Ecto neural progenitor cell (in vitro differentiated cells): ENCODE measurements at regions not wholly inside any gene's neighbourhood (a gene's known extent, or its start where the extent isn't known, plus 50 kb on each side); places are given as distances from the start of the nearest gene placed in this dataset.

Experiments used
- DNase-seq: peaks from one replicate; pipeline ENCODE4 v3.0.0-alpha.2; 2018; ENCODE audit warnings: low spot score

DNA sequence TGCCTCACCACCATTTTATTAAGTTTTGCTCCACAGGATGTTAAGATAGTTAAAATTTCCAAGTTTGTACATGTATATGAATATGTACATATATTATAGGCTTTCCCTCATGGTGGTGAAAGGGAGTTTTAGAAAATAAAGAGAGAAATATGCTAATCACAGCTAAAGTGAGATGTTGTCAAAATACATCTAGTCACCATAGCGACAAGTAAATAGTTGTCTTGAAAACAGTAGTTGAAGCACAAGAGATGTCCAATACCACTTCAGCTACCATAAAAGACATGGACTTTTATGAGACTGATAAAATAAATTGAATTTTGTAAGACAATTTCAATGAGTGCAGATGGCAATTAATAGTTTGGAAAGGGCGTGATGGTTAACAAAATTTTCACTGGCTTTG, 1600.0 kb downstream of the BRINP3 start:
- DNase-seq = no peak

DNA sequence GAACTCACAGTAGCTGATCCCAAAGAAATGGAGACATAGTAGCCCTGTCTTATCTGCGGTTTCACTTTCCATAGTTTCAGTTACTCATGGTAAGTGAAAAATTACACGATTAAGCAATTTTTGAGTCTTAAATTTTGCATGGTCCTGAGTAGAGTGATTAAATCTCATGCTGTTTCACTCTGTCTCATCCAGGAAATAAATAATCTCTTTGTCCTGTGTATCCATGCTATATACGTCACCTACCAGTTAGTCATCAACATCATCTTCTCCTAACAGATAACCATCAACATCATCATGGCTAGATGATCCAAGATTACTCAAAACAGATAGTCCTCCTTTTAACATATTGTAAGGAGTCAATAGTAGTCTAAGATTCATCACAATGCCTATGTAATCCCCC, 1589.3 kb downstream of the BRINP3 start:
- DNase-seq = no peak

- no peak for DNase-seq
These were observed 1588.5 kb downstream of the BRINP3 start for GRCh38 chr1:188889166-188889565.

- DNase-seq = no peak
These were observed 1585.7 kb downstream of the BRINP3 start for GRCh38 chr1:188891958-188892357.

- DNase-seq = no peak
These were observed 1582.1 kb downstream of the BRINP3 start for GRCh38 chr1:188895611-188896010.

DNA sequence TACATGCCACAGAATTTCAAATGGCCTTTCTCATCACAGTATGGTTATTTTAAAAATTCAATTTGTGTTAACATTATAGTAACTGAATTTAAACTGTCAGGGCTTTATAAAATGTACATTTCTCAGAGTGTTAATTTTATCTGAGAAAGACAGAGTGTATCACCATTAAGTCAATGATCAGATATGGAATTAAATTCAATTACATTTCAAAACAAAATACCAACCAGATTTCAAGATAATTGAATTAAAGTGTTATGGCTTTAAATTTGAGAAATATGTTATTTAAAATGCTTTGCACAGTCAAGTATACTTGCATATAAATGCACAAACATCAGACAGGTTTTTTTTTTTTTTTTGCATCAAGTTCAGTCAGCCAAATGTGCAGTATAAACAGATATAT, 1574.4 kb downstream of the BRINP3 start:
- no peak for DNase-seq

DNA sequence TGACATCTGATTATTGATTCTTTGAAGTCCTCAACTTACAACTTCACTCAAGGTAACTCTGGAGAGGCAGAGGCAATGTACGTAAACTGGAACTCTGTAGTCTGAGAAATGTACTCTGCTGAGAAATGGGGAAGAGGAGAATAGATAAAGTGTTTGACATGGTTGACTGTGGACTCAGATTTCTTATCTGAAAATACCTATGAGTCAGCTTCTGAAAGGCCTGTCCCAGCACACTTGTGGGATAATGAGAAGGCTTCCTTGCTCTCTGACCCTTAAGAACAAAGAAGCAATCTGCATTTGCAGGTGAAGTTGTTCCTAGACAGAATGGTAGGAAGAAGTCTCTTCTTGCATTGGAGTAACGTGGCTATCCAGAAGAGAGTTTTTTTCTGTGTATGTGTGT, 1573.5 kb downstream of the BRINP3 start:
- no peak for DNase-seq

GRCh38 chr1:188906921-188907641, 1570.6 kb downstream of the BRINP3 start:
- DNase-seq = no peak

DNA sequence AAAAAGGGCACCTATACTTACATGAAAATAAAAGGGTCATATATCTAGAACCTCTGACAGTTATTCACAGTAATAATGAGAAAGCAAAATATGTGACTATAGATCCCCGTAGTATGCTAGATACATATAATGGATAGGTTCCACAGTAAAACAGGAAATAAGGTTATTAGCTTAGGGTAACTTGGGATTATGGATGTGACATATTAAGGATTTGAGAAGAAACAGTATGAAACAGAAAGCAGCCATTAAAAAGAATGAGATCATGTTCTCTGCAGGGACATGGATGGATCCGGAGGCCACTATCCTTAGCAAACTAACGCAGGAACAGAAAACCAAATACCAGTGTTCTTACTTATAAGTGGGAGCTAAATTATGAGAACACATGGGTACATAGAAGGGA, 1547.3 kb downstream of the BRINP3 start:
- DNase-seq = no peak

- DNase-seq = no peak
These were observed 1546.2 kb downstream of the BRINP3 start for GRCh38 chr1:188931506-188931905.

- DNase-seq = no peak
These were observed 1539.6 kb downstream of the BRINP3 start for GRCh38 chr1:188937965-188938551.

DNA sequence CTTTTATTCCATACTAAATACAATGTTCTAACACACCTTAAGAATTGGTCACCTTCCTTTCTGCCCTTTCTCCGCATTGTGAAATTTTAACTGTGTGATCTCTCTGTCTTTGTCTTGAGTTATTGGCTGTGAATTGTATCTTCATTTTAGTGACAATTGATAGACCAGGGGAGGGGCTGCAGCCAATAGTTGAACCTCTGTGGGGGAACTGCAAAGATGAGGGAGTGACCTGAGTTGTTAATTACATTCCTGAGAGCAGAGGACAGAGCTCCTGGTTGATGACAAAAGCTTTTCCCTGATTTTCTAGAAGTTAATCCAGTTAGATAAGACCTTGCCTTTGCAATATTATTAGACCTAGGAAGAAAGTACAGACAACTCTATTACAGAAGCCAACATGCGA, 1535.7 kb downstream of the BRINP3 start:
- no peak for DNase-seq

DNA sequence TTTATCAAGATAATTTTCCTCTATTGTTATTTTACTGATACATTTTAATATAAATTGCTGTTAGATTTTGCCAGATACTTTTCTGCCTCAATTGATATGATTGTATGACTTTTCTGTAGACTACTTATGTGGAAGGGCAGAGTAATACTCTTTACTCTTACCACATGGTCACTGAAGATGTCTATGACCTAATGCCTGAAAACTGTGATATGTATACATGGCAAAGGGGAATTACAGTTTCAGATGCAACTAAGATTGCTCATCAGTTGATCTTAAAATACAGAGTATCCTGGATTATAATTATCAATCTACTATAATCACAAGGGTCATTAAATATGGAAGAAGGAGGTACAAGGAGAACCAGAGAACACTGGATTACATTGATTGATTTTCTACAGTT, 1528.0 kb downstream of the BRINP3 start:
- no peak for DNase-seq

DNA sequence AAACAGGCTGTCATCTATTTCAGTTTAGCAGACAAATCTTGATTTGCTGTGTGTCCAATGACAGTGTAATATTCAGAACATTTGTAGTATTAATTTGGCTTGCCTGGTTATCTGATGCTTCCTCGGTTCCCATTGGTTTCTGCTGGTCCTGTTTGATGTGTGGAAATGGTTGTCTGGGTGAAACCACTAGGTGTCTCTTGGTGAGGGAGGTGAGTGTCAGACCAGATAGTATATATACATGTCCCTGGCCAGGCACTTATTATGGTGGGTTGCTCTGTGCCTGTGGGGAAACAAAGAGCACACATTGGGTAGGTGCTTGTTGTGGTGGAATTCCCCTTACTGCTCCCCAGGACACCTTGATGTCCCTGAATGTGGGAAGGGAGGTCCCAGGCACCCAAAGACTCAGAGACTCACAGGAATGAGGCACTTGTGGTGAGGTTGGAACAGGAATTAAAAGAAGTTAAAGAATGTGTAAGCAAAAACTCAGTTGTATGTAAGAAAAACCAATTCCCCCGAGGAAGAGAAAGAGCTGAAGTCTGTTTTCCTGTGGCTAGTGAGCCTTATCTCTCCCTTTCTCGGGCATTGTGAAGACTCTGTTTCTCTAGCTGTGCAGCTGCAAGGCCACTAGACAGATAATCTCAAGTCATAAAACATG, 1519.1 kb downstream of the BRINP3 start:
- DNase-seq = no peak

GRCh38 chr1:188986745-188987417, 1490.8 kb downstream of the BRINP3 start:
- DNase-seq = peak; percentile 58

DNA sequence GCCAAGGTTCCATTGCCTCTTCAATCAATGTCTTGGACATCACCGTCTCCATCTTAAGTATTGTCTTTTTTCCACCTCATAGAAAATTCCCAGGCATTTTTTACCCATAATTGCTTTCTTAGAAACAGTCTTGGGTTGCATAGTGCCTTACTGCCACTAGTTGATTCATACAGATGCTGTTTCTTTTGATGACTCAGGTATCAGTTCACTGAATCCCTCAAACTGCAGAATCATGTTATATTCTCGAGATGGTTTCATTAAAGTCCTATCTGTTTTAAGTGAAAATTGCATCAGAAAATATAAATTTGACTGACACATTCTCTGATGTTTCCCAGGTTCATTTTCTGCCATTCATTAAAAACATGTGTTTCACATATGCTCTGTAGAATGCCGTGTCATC, 1489.1 kb downstream of the BRINP3 start:
- DNase-seq = no peak

DNA sequence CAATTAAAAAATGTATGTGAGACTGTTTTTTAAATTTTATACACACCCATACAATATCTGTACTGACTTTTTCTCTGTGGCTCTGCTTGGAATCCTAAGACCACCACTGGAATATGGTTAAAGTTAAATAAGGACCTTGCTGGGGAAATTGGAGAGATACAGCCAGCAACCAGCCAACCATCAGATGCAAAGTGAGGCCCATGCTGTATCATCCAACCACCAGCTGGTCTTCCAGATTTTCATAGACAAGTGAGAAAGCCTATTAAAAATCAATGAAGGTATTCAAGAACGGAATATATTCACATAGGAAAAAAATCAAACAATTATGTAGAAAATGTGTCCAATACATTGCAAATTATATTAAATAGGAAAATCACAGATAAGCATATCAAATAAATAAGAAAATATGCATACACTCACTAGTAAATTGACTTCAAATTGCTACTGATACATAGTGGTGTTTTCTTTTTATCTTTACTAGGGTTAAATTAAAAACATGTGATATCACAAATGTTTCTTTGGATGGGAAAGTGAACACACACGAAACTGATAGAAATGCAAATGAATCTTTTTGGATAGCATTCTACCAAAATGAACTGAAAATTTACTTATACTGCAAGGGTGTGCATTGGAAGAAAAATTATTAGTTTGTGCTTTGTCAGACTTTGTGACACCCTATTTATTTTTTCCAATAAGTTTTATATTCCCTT, 1486.3 kb downstream of the BRINP3 start:
- no peak for DNase-seq

DNA sequence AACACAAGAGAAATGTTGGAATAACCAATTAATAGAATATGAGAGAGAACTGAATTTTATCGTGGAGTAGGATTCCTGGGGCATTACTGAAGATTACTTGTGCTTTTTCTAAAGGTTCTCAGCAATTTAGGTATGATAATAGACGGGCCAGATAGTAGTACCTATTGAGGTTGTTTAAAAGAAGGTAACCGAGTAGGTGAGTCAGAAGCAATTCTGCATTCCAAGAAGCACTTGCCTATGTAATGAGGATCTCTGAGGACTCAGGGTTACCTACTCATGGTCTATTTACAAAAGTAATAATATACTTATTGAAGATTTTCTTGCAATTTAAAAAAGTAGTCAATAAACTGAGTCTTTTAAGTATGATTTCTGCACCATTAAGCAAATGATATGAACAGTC, 1469.8 kb downstream of the BRINP3 start:
- no peak for DNase-seq

DNA sequence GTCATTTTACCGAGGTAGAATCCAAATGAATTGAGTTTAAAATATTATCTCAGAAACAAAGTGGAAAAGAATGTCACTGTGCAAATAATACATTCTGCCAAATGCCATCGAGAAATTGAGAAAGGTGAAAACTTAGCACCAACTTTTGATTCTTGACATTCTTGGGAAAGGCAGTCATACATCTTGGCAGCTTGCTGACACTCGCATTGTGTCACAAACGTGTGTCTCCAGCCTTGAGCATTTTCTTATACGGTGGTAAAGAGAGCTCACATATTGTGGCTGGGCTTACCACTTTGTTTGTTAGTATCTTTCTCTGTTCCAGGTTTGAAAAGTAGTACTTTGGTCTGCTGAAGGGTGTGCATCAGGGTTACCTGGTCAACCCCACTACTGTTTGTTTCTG, 1456.1 kb downstream of the BRINP3 start:
- DNase-seq = no peak

DNA sequence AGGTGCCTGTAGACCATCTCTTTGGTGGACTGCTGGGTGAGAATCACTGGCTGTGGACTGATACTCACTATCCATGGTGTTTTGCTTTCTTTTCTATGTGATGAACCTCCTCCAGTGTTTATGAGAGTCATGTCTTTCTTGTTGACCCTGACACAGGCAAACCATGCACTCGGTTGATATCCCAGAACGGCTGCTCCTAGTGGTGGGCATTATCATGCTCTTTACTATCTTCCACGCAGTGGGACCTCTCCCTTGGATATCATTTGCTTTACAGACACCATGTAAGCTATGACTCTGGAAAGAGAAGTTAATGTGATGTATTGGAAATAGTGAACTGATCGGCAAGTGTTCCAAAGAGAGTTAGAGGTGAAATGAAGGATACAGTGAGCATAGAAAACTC, 1455.6 kb downstream of the BRINP3 start:
- DNase-seq = no peak

GRCh38 chr1:189027512-189027911, 1450.2 kb downstream of the BRINP3 start:
- DNase-seq = no peak

DNA sequence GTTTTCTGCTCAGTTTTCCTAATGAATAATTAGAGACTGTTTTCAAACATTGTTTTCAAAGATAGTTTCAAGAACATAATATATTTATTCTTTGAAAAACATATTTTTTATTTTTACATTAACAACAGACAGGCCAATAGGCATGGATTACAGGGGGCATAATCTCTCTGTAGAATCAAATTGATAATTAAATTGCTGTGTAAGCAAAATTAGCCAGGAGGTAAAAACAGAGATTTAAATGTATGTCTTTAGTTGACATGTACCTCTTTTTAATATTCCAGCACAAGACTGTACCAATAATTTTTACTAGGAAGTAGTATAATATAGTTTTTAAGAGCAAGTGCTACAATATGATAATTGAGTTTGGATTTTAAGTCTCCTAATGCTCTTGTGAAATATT, 1444.5 kb downstream of the BRINP3 start:
- no peak for DNase-seq
